HL-60 (cell line): ENCODE measurements at regions not wholly inside any gene's neighbourhood (a gene's known extent, or its start where the extent isn't known, plus 50 kb on each side); places are given as distances from the start of the nearest gene placed in this dataset.

ENCODE experiments used
- CTCF ChIP-seq: IDR thresholded peaks from one replicate; pipeline ENCODE4 v1.5.1; 2011; ENCODE audit warnings: low read length, control low read depth, inconsistent platforms; ENCODE audit not compliant: insufficient read depth
- POLR2AphosphoS5 ChIP-seq: IDR thresholded peaks from 2 replicates; pipeline ENCODE4 v1.6.1; 2012; ENCODE audit warnings: low read depth

DNA sequence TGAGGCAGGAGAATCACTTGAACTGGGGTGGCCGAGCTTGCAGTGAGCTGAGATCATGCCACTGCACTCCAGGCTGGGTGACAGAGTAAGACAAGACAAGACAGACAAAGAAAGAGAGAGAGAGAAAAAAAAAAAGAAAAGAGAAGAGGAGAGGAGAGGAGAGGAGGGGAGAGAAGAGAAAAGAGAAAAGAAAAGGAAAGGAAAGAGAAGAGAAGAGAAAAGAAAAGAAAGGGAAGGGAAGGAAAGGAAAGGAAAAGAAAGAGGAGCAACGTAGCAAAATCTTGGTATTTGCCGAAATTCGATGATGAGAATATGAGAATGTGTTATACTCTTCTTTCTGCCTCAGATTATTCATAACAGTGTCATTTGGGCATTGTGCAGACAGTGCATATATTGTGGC lies 101.2 kb upstream of the PFKP start:
- TF ChIP-seq POLR2AphosphoS5 = no peak
- TF ChIP-seq CTCF = no peak
